NCI-H187 (cell line): ENCODE measurements at regions not wholly inside any gene's neighbourhood (a gene's known extent, or its start where the extent isn't known, plus 50 kb on each side); places are given as distances from the start of the nearest gene placed in this dataset.

Source experiments
- DNase-seq, 2 experiments: peaks; one replicate each; lab custom pipeline; 2025; lab: John Stamatoyannopoulos, UW

DNA sequence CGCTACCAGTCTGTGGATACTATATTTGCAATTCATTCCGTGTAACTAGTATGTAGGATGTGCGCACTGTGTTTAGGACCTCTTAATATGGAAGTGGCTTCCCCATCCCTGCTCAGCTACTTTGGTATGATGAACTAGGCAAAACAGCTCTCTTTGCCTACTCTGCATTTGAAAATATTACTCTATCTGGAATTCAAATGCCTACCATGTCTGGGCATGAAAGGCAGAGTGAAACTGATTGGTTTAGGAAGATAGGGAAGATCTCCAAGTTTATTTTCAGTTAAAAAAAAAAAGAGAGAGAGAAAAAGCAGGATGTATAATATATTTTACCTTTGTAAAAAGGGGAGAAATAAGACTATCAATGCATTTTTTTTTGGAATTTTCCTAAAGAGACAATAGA, 74.1 kb upstream of the ELL2 start:
- no peak for DNase-seq

GRCh38 chr5:96033116-96033515, 71.5 kb upstream of the ELL2 start:
- DNase-seq = no peak

GRCh38 chr5:96031811-96032261, 70.2 kb upstream of the ELL2 start:
- DNase-seq = no peak

DNA sequence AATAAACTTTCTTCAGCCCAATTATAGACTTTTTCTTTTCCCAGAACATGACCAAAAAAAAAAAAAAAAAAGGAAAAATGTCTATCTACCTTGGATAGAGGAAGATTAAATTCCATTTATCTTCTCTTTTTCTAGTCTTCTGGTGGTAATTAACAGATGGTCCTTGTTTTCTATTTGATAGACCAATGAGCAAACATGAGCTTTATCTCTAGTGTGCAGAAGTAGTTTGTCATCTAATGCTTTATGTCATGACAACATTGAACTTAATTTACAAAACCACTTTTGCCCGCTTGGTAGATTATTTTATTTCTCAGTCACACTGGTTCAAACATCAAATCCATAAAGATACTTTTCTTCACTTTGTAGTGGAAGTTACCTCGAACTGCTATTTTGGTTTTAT, 69.5 kb upstream of the ELL2 start:
- DNase-seq = no peak

- no peak for DNase-seq
These were observed 64.9 kb upstream of the ELL2 start for GRCh38 chr5:96026406-96027041.

DNA sequence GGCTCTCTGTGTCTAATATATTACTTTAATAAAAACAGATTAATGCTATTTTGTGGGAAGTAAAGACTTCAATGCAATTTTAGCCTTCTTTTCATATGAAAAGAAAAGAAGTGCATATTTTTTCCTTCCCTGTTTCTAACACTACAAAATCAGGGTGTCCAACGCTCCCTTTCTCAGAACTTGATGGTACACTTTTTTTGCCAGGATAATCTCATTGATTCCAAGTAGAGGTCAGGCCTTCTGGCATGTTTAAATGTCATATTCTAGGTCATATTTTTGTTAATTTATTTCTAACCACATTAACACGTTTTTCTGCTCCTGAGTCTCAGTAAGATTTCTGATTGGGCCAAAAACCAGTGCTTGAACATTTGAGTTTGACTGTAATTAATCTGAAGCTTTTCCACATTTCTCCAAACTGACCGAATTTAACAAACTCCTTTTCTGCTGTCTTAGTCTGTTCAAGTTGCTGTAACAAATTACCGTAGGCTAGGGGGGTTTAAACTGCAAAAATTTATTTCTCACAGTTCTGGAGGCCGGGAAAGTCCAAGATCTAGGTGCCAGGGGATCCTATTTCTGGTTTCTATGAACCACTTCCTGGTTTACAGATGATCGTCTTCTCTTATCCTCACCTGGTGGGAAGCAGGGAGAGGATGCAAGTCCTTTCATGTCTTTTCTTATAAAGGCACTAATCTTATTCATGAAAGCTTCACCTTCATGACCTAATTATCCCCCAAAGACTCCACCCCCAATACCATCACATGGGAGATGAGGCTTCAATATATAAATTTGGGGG, 63.2 kb upstream of the ELL2 start:
- no peak for DNase-seq

- DNase-seq = no peak
These were observed 61.9 kb upstream of the ELL2 start for GRCh38 chr5:96023518-96023917.

DNA sequence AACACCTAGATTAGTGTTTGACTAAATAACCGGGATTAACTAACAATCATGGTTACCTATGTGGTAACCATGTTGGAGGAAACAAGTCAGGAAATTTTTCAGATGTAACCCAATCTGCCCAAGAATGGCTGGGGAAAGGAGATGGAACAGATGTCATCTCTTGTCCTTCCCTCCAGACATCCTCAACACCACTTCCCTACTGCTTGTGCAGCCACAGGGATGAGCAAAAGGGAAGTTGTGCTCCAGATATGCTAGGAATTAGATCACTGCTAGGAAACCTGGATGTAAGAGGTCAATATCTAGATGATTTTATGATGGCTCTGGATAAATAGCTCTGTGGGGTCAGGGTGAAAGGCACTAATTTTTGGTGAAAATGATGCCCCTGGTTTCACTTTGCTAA, 61.3 kb upstream of the ELL2 start:
- no peak for DNase-seq

- no peak for DNase-seq
These were observed 56.3 kb upstream of the ELL2 start for GRCh38 chr5:96017951-96018350.

DNA sequence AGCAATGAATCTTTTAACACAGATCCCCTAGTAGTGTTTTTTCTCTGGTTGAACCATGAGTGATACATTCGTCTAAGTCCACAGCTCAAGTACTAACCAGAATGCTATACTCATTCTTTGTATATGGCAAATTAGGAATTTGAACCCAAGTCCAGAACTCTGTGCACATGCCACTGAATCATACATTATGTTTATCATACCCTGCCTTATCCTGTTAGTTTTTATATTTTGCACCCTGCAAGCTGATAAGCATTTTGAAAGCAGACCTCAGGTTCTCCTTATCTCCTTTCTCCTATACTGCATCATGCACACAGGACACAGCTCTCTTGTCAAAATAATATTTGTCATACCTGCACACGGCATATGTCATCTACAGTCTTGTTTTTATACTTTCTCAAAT, 54.6 kb upstream of the ELL2 start:
- no peak for DNase-seq

- DNase-seq = no peak
These were observed 54.1 kb upstream of the ELL2 start for GRCh38 chr5:96015709-96016108.

DNA sequence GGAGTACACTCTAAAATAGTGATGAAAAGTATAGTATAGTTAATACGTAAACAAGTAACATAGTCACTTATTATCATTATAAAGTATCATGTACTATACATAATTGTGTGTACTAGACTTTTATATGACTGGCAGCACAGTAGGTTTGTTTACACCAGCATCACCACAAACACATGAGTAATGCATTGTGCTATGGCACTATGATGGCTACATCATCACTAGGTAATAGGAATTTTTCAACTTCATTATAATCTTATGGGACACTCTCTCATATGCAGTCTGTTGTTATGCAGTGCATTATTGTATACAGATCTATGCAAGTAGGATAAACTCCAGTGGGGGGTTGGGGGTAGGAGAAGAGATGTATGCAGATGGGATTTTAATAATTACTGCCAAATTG, 52.7 kb upstream of the ELL2 start:
- no peak for DNase-seq

DNA sequence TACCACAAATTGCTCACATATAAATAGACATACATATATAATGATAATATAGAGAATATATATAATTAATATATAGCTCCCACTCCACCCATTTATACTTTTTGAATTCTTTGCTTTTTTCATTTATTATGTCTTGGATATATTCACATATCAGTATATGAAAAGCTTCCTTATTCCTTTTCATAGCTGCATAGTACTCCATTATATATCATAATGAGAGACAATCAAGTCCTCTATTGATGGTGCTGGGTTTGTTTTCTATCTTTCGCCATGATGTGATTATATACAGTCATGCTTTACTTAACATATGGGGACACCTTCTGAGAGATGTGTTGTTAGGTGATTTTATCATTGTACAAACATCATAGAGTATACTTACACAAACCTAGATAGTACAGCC, 51.6 kb upstream of the ELL2 start:
- DNase-seq = no peak

DNA sequence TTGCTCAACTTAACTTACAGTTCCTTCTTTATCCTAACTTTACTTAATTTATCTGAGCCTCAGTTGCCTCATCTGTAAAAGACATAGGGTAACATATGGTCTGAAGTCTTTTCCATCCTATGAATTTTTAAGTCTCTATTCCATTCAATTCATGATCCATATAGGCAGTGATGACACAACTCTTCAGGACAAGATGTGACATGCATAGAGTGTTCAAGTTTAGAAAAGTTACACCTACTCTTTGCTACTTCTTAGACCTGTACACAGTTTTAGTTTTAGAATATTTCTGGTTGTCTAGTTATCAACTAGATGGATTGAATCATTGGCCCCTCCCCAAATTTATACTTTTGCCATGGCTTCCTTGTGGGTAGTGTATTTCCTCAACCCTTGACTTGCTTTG, 50.7 kb upstream of the ELL2 start:
- no peak for DNase-seq
